Tibial nerve (tissue), 4 donors: ENCODE measurements at regions not wholly inside any gene's neighbourhood (a gene's known extent, or its start where the extent isn't known, plus 50 kb on each side); places are given as distances from the start of the nearest gene placed in this dataset.

Experiments
- CTCF ChIP-seq, 5 experiments: fragments of 200-600 bp in 3 of 5; fragments of 450-650 bp in 2 of 5; sonication (generic) in 3 of 5; IDR thresholded peaks; one replicate each; pipeline ENCODE4 v1.5.1; 2016 to 2019; ENCODE audit warnings: antibody characterized with exemption in 5 of 5, mild to moderate bottlenecking in 3 of 5, moderate library complexity in 2 of 5
- EP300 ChIP-seq, 2 donors: sonication (generic); formaldehyde crosslinking; IDR thresholded peaks; one replicate each; pipeline ENCODE4 v1.6.1; 2017; ENCODE audit warnings: antibody characterized with exemption in 2 of 2, mild to moderate bottlenecking in 1 of 2
- POLR2A ChIP-seq, 2 donors: fragments of 450-650 bp; IDR thresholded peaks; one replicate each; pipeline ENCODE4 v1.6.1; 2017; ENCODE audit warnings: antibody characterized with exemption in 2 of 2, mild to moderate bottlenecking in 2 of 2, moderate library complexity in 2 of 2

GRCh38 chr10:14431868-14432267, 101.1 kb upstream of the FRMD4A start:
- TF ChIP-seq CTCF (IDR thresholded peaks at IDR 0.05) (no peak), POLR2A (IDR thresholded peaks at IDR 0.05) (no peak), EP300 (IDR thresholded peaks at IDR 0.05) (no peak)
